Endothelial cell of umbilical vein (primary cell): ENCODE measurements at regions not wholly inside any gene's neighbourhood (a gene's known extent, or its start where the extent isn't known, plus 50 kb on each side); places are given as distances from the start of the nearest gene placed in this dataset.

Experiments used
- BruUV-seq: library from RNA; stranded (reverse); fragments of 400-500 nt; replicated peaks from 2 replicates; lab custom pipeline; 2021; lab: Mats Ljungman, UMichigan
- CTCF ChIA-PET: fragments of 300-600, 350-600 bp; sonication (Branson Sonifier 250); formaldehyde crosslinking; loops from one replicate; lab custom pipeline; 2021; ENCODE audit warnings: antibody characterized with exemption, inconsistent platforms; lab: Charles Lee
- POLR2A ChIA-PET: fragments of 300-600, 350-600 bp; sonication (Branson Sonifier 250); formaldehyde crosslinking; loops from one replicate; lab custom pipeline; 2021; ENCODE audit warnings: antibody characterized with exemption, inconsistent platforms; lab: Charles Lee
- DNase-seq: peaks from one replicate; pipeline ENCODE4 v3.0.0-alpha.2; 2011; ENCODE audit warnings: low read depth, low spot score
- FAIRE-seq: peaks from 2 replicates; lab custom pipeline; 2011; peaks lifted over from hg19 to GRCh38; lab: Jason Lieb, UNC
- H2AFZ ChIP-seq: 2 replicates; pipeline ENCODE4 v1.6.0; 2012; ENCODE audit warnings: low read depth, low read length, control low read depth, inconsistent platforms
- H3K27ac ChIP-seq: 2 replicates; pipeline ENCODE4 v1.5.1; 2011; ENCODE audit warnings: low read depth, mild to moderate bottlenecking, control low read depth, low read length, moderate library complexity; ENCODE audit not compliant: insufficient read depth
- H3K27me3 ChIP-seq, 2 experiments: 2 replicates each; pipeline versions ENCODE4 v1.6.0 to v1.6.1; 2011; ENCODE audit warnings: low read length in 2 of 2, mixed read lengths in 1 of 2; ENCODE audit not compliant: control insufficient read depth in 2 of 2, insufficient read depth in 2 of 2
- H3K36me3 ChIP-seq, 2 experiments: 2 replicates in 1 of 2; 3 replicates in 1 of 2; pipeline ENCODE4 v1.5.1; 2011; ENCODE audit warnings: low read length in 2 of 2, mild to moderate bottlenecking in 1 of 2, moderate library complexity in 1 of 2; ENCODE audit not compliant: control insufficient read depth in 2 of 2, insufficient read depth in 2 of 2; ENCODE audit errors: extremely low read depth in 1 of 2
- H3K4me1 ChIP-seq: 3 replicates; pipeline ENCODE4 v1.5.1; 2011; ENCODE audit warnings: mild to moderate bottlenecking, low read length; ENCODE audit not compliant: control insufficient read depth, insufficient read depth; ENCODE audit errors: extremely low read depth
- H3K4me2 ChIP-seq: 2 replicates; pipeline ENCODE4 v1.6.1; 2011; ENCODE audit warnings: low read length, control low read depth, mixed read lengths; ENCODE audit not compliant: insufficient read depth
- H3K4me3 ChIP-seq, 3 experiments: fragments of 200-600 bp in 1 of 3; sonication (generic), shearing (Covaris generic) in 1 of 3; replicated peaks in 1 of 3; 2 replicates each; pipeline ENCODE4 v1.5.1; 2011 to 2016; ENCODE audit warnings: control low read depth in 3 of 3, low read length in 3 of 3, mild to moderate bottlenecking in 2 of 3, inconsistent platforms in 1 of 3, low read depth in 1 of 3, moderate library complexity in 1 of 3; ENCODE audit not compliant: insufficient read depth in 1 of 3
- H3K79me2 ChIP-seq: 2 replicates; pipeline ENCODE4 v1.6.0; 2012; ENCODE audit warnings: low read length, inconsistent platforms; ENCODE audit not compliant: control insufficient read depth, insufficient read depth
- H3K9ac ChIP-seq: replicated peaks from 2 replicates; pipeline ENCODE3; 2011; ENCODE audit warnings: low read length, control low read depth; ENCODE audit not compliant: insufficient read depth; ENCODE audit errors: extremely low read depth
- H3K9me1 ChIP-seq: replicated peaks from 3 replicates; pipeline ENCODE4 v1.6.0; 2011; ENCODE audit warnings: mild to moderate bottlenecking, low read length; ENCODE audit not compliant: control insufficient read depth, insufficient read depth; ENCODE audit errors: extremely low read depth
- H3K9me3 ChIP-seq: replicated peaks from 2 replicates; pipeline ENCODE4 v1.5.1; 2012; ENCODE audit warnings: low read length, inconsistent platforms; ENCODE audit not compliant: control insufficient read depth, insufficient read depth
- H4K20me1 ChIP-seq: replicated peaks from 2 replicates; pipeline ENCODE3; 2011; ENCODE audit warnings: mild to moderate bottlenecking, low read length; ENCODE audit not compliant: control insufficient read depth, insufficient read depth; ENCODE audit errors: extremely low read depth
- CTCF ChIP-seq, 2 donors: IDR thresholded peaks; 1 replicate in 1 of 2; 2 replicates in 1 of 2; pipeline ENCODE4 v1.5.1; 2011; ENCODE audit warnings: low read length in 2 of 2, mild to moderate bottlenecking in 2 of 2, moderate library complexity in 2 of 2, control low read depth in 1 of 2, inconsistent platforms in 1 of 2, low read depth in 1 of 2; ENCODE audit not compliant: insufficient read depth in 1 of 2; ENCODE audit errors: extremely low read depth in 1 of 2
- EZH2 ChIP-seq: IDR thresholded peaks from 2 replicates; pipeline ENCODE4 v1.6.1; 2012; ENCODE audit warnings: borderline replicate concordance, low read depth, mild to moderate bottlenecking, moderate library complexity, low read length, inconsistent platforms; ENCODE audit not compliant: severe bottlenecking
- FOS ChIP-seq: IDR thresholded peaks from 2 replicates; pipeline ENCODE4 v1.6.1; 2011; ENCODE audit warnings: mild to moderate bottlenecking, low read length, moderate library complexity, borderline replicate concordance; ENCODE audit not compliant: insufficient read depth
- GATA2 ChIP-seq: IDR thresholded peaks from 2 replicates; pipeline ENCODE4 v1.7.0; 2011; ENCODE audit warnings: low read depth, mild to moderate bottlenecking, moderate library complexity, mixed read lengths, low read length; ENCODE audit not compliant: insufficient read length, insufficient read depth
- JUN ChIP-seq: IDR thresholded peaks from 2 replicates; pipeline ENCODE4 v1.6.1; 2011; ENCODE audit warnings: borderline replicate concordance, low read depth; ENCODE audit not compliant: insufficient read length, insufficient read depth
- MAX ChIP-seq: IDR thresholded peaks from 2 replicates; pipeline ENCODE4 v1.6.1; 2011; ENCODE audit not compliant: insufficient read depth, insufficient read length
- MYC ChIP-seq: IDR thresholded peaks from one replicate; pipeline ENCODE4 v1.6.1; 2011; ENCODE audit warnings: mild to moderate bottlenecking, low read depth, low read length
- POLR2A ChIP-seq: IDR thresholded peaks from 2 replicates; pipeline ENCODE4 v1.6.1; 2012; ENCODE audit warnings: low read depth, mild to moderate bottlenecking, control low read depth, low read length
- POLR2AphosphoS5 ChIP-seq: IDR thresholded peaks from 2 replicates; pipeline ENCODE4 v1.6.1; 2012; ENCODE audit warnings: low read depth, mild to moderate bottlenecking, control low read depth, low read length, moderate library complexity; ENCODE audit not compliant: insufficient read depth
- dilution Hi-C: fragments of 300-500 bp; cut with MboI; formaldehyde crosslinking; loops from one replicate; pipeline ENCODE4 v1.15.0; 2019; ENCODE audit warnings: low sequenced_read_pairs; ENCODE audit not compliant: extremely low pct_ligation_motif_present
- intact Hi-C: fragments of 100-400 bp; cut with micrococcal nuclease; formaldehyde crosslinking; loops from one replicate; pipeline ENCODE4 v1.10.0; 2022

GRCh38 chr1:30465096-30465495 is 258.3 kb downstream of the MATN1 start:
- Histone ChIP-seq H3K9me3 (no peaks in the 10 kb centered on the region), H3K27ac (no peak overlapping the region), H3K4me1 (no peaks in the 10 kb centered on the region), H3K9ac (no peak overlapping the region), H3K79me2 (no peaks in the 10 kb centered on the region), H4K20me1 (no peaks in the 10 kb centered on the region), H3K36me3 (no peaks in the 10 kb centered on the region), H2AFZ (no peak overlapping the region), H3K9me1 (no peaks in the 10 kb centered on the region), H3K4me2 (no peak overlapping the region), H3K4me3 (no peak overlapping the region), H3K27me3 (no peaks in the 10 kb centered on the region)
- ChIA-PET CTCF (no interaction called here), POLR2A (no interaction called here)
- dilution Hi-C loops = no loop called here
- no TSS peak for BruUV-seq
- intact Hi-C loops = no loop called here
- TF ChIP-seq POLR2A (no peak), EZH2 (no peak), JUN (no peak), GATA2 (no peak), MAX (no peak), POLR2AphosphoS5 (no peak), MYC (no peak), FOS (no peak), CTCF (IDR thresholded peaks at IDR 0.05; ENCODE audit: extremely low read depth in 1 of 2, insufficient read depth in 1 of 2, low read depth in 1 of 2, low read length in 2 of 2) (no peak)
- FAIRE-seq (no peak), DNase-seq (no peak)
